Anterior cingulate cortex (tissue), 58 donors: ENCODE measurements at regions not wholly inside any gene's neighbourhood (a gene's known extent, or its start where the extent isn't known, plus 50 kb on each side); places are given as distances from the start of the nearest gene placed in this dataset.

Experiments
- DNase-seq, 58 donors: peaks; one replicate each; lab custom pipeline; 2025; lab: John Stamatoyannopoulos, UW

- no peak for DNase-seq
These were observed 54.1 kb upstream of the ATP1A1 start for GRCh38 chr1:116318897-116319296.

GRCh38 chr1:116320874-116321273 lies 52.2 kb upstream of the ATP1A1 start:
- no peak for DNase-seq

DNA sequence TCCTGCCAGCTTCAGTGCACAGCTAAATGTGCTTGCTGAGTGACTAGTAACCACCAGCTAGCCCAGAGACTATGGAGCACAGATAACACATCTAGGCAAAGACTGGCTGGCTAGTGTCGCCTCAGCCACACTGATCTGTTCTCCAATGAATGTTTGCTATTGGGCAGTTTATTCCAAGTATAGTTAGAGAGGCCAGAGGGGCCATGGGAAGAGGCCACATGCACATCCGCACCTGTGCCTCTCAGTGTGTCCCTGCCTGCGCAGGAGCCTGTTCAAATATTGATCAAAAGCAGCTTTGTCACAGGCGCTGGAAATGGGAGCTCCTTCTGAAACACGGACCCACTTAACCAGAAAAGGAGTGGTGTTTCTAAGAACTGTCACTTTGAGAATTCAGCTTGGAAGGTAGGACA lies 51.3 kb upstream of the ATP1A1 start:
- DNase-seq, result no peak

DNA sequence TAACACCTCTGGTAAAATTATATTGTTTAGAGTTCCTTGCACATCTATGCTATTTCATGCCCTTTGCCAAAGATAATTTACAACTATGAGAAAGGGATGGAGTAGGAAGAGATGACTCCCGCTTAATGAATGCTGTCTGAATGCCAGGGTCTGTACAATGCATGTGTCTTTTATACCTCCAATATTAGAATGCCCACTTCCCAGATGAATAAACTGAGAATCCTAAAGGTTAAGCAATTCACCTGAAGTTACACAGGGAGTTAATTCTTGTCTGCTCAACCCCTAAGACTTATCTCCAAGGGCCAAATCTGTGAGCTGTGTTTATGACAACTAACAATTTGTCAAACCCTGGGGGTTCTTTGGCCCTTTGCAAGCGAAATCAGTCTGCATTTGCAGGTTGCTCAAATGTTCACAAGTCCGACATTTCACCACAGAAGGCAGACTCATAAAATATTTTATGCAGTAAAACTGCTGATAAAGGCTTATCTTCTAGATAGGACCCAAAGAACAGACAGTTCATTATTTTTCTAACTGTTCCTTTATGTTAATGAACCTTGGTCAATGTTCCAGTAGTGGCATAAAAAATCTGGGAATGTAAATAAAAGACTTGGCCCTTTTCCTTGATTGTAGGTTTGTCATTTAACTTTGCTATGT lies 50.2 kb upstream of the ATP1A1 start:
- no peak for DNase-seq
